MG63 (cell line): ENCODE measurements at regions not wholly inside any gene's neighbourhood (a gene's known extent, or its start where the extent isn't known, plus 50 kb on each side); places are given as distances from the start of the nearest gene placed in this dataset.

Experiments
- DNase-seq: peaks from one replicate; pipeline ENCODE4 v3.0.0-alpha.2; 2020
- H3K27me3 ChIP-seq: fragments of 250-450 bp; sonication (Bioruptor Pico); 2 replicates; pipeline ENCODE4 v1.5.1; 2020; ENCODE audit warnings: mild to moderate bottlenecking, moderate library complexity
- H3K36me3 ChIP-seq: fragments of 250-450 bp; sonication (Bioruptor Pico); 2 replicates; pipeline ENCODE4 v1.5.1; 2020; ENCODE audit warnings: mild to moderate bottlenecking, moderate library complexity
- H3K4me3 ChIP-seq: fragments of 250-450 bp; sonication (Bioruptor Pico); 2 replicates; pipeline ENCODE4 v1.5.1; 2020; ENCODE audit warnings: mild to moderate bottlenecking, moderate library complexity
- H3K9me3 ChIP-seq: fragments of 250-450 bp; sonication (Bioruptor Pico); 2 replicates; pipeline ENCODE4 v1.5.1; 2020; ENCODE audit warnings: mild to moderate bottlenecking, moderate library complexity

DNA sequence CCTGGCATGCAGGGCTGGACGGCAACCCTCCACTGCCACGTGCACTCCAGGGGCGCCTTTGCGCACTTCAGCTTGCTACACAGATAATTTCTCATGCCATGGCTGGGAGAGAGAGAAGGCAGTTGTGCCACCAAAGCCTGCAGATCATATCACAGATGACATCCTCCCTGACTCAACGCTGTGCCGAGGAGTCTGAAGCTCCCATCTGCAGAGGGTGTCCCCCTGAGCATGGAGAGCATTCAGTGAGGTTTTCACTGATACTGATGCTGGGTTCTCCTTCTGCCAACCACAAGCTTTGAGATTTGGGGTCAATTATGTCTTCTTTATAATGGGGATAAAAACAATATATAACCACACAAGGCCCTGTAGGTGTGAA, 607.4 kb upstream of the ADAMTS16 start:
- no peak for DNase-seq
- Histone ChIP-seq H3K9me3 (no peaks in the 10 kb centered on the region), H3K36me3 (no peaks in the 10 kb centered on the region), H3K4me3 (no peak overlapping the region), H3K27me3 (no peaks in the 10 kb centered on the region)

GRCh38 chr5:4533457-4534105, 606.5 kb upstream of the ADAMTS16 start:
- DNase-seq = peak; percentile 45
- no peaks in the 10 kb centered on the region for H3K36me3 ChIP-seq

GRCh38 chr5:4537489-4537888, 602.6 kb upstream of the ADAMTS16 start:
- no peak for DNase-seq
- no peaks in the 10 kb centered on the region for H3K9me3 ChIP-seq
- no peaks in the 10 kb centered on the region for H3K36me3 ChIP-seq
- H3K27me3 ChIP-seq = no peaks in the 10 kb centered on the region
- no peak overlapping the region for H3K4me3 ChIP-seq

More at GRCh38 chr5:4533457-4534105, 606.5 kb upstream of the ADAMTS16 start:
- Histone ChIP-seq H3K9me3 (no peaks in the 10 kb centered on the region), H3K27me3 (no peaks in the 10 kb centered on the region), H3K4me3 (no peak overlapping the region)

DNA sequence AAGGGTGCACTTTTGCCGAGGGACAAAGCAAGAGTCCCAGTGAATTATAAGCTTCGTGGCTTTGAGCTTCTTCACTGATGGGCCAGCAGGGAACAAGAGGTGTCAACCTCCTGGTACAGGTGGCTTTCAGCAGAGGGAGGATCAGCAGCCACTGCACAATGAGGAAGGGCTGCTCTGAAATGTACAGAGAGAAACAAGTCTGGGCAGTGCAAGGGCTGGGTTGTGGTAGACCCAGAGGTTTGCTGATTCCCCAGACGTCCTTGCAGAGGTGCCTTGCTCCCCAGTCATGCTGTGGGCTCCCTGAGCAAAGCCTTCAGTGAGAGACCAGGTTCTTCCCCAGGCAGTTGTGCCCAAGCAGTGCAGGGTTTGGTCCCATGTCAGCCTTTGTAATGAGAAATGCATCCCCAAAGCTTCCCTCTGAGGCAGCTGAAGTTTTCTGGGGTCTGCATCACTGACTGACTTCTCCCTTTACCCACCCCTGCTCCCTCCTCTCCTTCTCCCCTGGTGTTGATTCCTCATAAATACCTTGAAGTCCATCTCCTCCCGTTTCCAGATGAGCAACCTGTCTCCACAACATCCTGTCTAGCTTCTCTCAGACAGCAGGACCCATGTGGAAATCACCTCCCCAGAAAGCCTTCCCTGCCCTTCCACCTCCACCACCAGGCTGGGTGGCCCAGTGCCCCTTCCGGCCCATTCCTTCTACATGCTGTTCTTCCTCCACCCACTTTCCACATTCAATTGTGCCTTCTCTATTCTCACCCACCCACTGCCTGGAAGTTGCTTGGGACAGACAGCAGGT, 599.6 kb upstream of the ADAMTS16 start:
- Histone ChIP-seq H3K27me3 (no peaks in the 10 kb centered on the region; the same call in 1 of the 2 replicates), H3K36me3 (no peaks in the 10 kb centered on the region), H3K9me3 (no peaks in the 10 kb centered on the region), H3K4me3 (no peak overlapping the region)
- DNase-seq = no peak

DNA sequence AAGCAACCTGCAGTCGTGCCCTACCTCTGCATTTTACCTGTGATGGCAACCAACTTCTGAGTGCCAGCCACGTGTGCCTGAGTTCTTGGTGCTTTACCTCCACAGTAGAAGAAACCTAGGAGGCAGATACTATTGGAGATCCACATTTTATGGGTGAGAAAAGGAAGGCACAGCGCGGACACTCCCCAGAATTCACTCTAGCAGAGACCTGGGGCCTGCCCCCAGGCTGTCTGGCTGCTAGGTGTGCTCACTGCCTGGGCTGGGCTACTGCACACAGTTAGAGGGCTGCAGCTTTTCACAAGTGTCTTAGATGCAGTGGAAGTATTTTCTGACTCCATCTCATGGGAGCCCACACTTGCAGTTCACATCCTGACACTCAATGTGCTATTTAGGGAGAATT, 598.8 kb upstream of the ADAMTS16 start:
- Histone ChIP-seq H3K9me3 (no peaks in the 10 kb centered on the region), H3K27me3 (no peaks in the 10 kb centered on the region; the same call in 1 of the 2 replicates)
- DNase-seq = no peak

DNA sequence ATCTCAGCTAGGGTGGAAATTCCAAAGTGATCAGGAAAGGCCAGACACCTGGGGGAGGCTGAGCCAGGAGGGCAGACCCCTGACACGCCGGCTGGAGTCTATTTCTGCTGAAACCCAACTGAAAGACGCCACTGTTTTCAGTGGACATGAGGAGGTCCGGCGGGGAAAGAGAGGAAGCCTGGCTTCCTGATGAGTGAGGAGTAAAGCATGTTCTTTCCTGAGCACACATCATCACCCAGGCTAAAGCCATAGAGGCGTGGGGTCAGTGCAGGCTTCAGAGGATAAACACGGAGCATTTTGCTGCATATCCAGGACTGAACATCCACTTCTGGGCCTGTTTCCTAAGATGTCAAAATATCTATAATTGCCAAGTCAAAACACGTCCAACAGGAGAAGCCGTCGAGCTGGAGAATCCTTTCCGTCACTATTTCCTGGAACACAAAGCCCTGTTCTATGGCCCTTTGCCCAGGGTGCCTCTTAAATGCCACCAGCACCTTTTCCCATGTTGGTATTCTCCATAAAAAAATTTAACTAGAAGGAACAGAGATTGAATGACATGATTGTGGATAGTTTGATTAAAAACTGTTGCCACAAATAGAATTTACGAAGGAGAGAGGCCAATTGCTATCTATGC, 597.9 kb upstream of the ADAMTS16 start:
- Histone ChIP-seq H3K27me3 (no peaks in the 10 kb centered on the region; the same call in 1 of the 2 replicates), H3K4me3 (no peak overlapping the region), H3K9me3 (no peaks in the 10 kb centered on the region), H3K36me3 (no peaks in the 10 kb centered on the region)
- no peak for DNase-seq

More for the DNA sequence above, 598.8 kb upstream of the ADAMTS16 start:
- Histone ChIP-seq H3K36me3 (no peaks in the 10 kb centered on the region), H3K4me3 (no peak overlapping the region)

GRCh38 chr5:4544049-4544670, 596.0 kb upstream of the ADAMTS16 start:
- Histone ChIP-seq H3K36me3 (no peaks in the 10 kb centered on the region), H3K9me3 (no peaks in the 10 kb centered on the region), H3K4me3 (no peak overlapping the region), H3K27me3 (no peaks in the 10 kb centered on the region; the same call in 1 of the 2 replicates)
- DNase-seq = no peak

DNA sequence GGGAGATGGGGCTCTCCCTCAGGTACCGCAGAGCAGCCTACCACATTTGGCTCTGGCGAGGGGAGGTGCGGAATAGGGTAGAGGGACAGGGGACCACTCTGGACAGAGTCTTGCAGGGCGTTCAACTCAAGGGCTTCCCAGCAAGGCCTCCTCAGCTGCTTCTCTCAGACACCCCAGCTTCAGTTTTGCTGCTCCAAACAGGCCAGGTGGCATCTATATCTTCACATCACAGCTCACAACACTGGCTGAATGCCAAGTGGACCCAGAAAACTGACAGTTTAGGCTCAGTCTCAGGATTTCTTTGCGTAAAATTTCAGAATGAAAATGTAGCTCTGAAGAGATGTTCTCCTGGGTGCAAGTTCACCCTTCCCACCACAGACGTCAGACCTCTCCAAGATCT, 592.6 kb upstream of the ADAMTS16 start:
- Histone ChIP-seq H3K27me3 (no peaks in the 10 kb centered on the region; the same call in 1 of the 2 replicates), H3K9me3 (no peaks in the 10 kb centered on the region), H3K36me3 (no peaks in the 10 kb centered on the region), H3K4me3 (no peak overlapping the region)
- no peak for DNase-seq

DNA sequence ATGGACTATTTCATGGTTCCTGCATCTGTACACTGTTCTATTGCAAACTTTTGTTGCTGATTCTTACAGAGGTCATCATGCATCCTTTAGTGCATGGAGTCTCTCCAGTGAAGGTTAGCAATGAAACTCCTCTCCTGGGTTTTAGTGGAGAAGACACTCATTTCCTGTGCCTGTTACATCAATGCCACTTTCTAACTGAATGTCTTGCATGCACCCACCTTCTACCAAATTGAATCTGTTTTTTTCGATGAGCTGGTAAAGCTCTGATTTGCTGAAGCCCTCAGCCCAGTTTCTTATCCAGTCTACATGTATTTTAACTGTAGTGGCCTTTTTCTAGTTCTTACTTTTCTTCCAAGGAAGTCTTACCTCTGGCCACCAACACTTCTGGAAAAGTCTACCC, 591.8 kb upstream of the ADAMTS16 start:
- DNase-seq = no peak
- no peak overlapping the region for H3K4me3 ChIP-seq
- H3K36me3 ChIP-seq = no peaks in the 10 kb centered on the region
- H3K27me3 ChIP-seq = no peaks in the 10 kb centered on the region; the same call in 1 of the 2 replicates
- H3K9me3 ChIP-seq = no peaks in the 10 kb centered on the region

GRCh38 chr5:4549351-4549750, 590.8 kb upstream of the ADAMTS16 start:
- H3K27me3 ChIP-seq = no peaks in the 10 kb centered on the region; the same call in 1 of the 2 replicates
- no peak for DNase-seq
- H3K9me3 ChIP-seq = no peaks in the 10 kb centered on the region
- no peak overlapping the region for H3K4me3 ChIP-seq
- no peaks in the 10 kb centered on the region for H3K36me3 ChIP-seq

DNA sequence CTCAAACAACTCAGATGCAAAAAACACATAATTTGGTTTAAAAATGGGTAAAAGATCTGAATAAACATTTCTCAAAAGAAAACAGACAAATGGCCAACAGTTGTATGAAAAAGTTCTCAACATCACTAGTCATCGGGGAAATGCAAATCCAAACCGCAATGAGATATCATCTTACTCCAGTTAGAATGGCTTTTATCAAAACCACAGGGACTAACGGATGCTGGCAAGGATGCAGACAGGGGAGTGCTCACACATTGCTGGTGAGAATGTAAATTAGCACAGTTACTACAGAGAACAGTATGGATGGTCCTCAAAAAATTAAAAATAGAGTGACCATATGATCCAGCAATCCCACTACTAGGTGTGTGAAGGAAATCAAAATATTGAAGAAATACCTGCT, 589.1 kb upstream of the ADAMTS16 start:
- DNase-seq = no peak
- Histone ChIP-seq H3K9me3 (no peaks in the 10 kb centered on the region), H3K36me3 (no peaks in the 10 kb centered on the region), H3K27me3 (no peaks in the 10 kb centered on the region), H3K4me3 (no peak overlapping the region)

- H3K36me3 ChIP-seq = no peaks in the 10 kb centered on the region
- no peaks in the 10 kb centered on the region for H3K9me3 ChIP-seq
- H3K27me3 ChIP-seq = no peaks in the 10 kb centered on the region
- no peak overlapping the region for H3K4me3 ChIP-seq
- DNase-seq = no peak
Observed at GRCh38 chr5:4553130-4553529, 587.0 kb upstream of the ADAMTS16 start.

DNA sequence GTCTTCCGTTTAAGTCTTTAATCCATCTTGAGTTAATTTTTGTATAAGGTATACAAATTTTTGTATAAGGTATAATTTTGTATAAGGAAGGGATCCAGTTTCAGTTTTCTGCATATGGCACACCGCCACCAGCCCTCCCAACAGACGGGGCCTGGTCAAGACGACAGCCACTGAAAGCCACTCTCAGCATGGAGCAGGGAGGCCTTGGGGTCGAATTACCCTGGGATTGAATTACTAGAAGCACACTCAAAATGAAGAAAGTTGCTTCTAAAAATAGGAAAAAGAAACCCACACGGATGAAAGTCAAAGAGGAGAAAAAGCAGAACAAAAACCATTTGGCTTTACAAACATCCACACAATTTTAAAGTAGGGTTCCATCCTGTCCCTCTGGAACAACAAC, 586.2 kb upstream of the ADAMTS16 start:
- H3K36me3 ChIP-seq = no peaks in the 10 kb centered on the region
- DNase-seq = no peak
- no peaks in the 10 kb centered on the region for H3K27me3 ChIP-seq
- no peaks in the 10 kb centered on the region for H3K9me3 ChIP-seq
- H3K4me3 ChIP-seq = no peak overlapping the region

GRCh38 chr5:4555725-4556285, 584.3 kb upstream of the ADAMTS16 start:
- Histone ChIP-seq H3K36me3 (no peaks in the 10 kb centered on the region), H3K9me3 (no peaks in the 10 kb centered on the region), H3K27me3 (no peaks in the 10 kb centered on the region), H3K4me3 (no peak overlapping the region)
- no peak for DNase-seq

DNA sequence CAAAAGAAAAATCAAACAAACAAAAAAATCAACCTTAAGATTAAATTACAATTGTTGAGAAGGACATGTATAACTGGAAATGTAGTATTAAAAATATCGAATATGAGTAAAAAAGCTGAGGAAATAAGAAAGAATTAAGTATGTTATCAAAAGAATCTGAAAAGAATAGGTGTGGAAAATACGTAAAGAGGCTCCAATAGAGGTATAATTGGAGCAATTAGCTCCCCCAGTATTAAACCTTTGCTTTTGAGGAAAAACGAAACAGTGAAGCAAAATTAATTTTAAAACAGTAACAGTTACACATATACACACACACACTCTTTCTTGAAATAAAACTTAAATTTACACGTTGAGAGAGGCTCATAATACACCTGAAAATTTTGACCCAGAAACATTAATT, 578.7 kb upstream of the ADAMTS16 start:
- Histone ChIP-seq H3K4me3 (no peak overlapping the region), H3K36me3 (no peaks in the 10 kb centered on the region), H3K27me3 (no peaks in the 10 kb centered on the region), H3K9me3 (peaks cover 15% of the 10 kb centered on the region)
- no peak for DNase-seq

DNA sequence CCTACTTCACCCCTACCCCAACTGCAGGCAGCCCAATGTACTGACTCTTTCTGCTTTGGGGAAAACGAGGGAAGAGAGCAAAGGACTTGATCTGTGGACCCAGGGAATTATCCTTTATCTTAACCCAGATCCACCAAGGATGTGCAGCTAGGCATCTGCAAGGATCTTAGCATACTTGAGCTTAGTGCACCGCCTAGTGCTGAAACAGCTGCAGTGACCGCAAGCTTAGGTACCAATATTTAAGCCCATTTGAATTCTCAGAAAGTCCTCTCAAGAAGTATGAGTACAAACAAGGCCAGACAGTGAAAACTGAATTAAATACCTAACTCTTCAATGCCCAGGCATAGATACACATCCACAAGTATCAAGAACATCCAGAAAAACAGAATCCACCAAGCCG, 576.7 kb upstream of the ADAMTS16 start:
- no peak overlapping the region for H3K4me3 ChIP-seq
- H3K9me3 ChIP-seq = peaks cover 15% of the 10 kb centered on the region
- no peaks in the 10 kb centered on the region for H3K27me3 ChIP-seq
- DNase-seq = peak; percentile 22
- H3K36me3 ChIP-seq = no peaks in the 10 kb centered on the region
